ENCODE measurements at regions not wholly inside any gene's neighbourhood (a gene's known extent, or its start where the extent isn't known, plus 50 kb on each side); places are given as distances from the start of the nearest gene placed in this dataset.
A peak's percentile ranks its signal among the peaks of the same experiment; 100 is the strongest.
"Not testable (repeated sequence)": the region's sequence is repeated elsewhere in the genome, so short reads cannot be mapped to it uniquely, and the experiment has no call there.

GRCh38 chr4:25474690-25475089, 97.6 kb downstream of the ANAPC4 start:
- DNase-seq: no peak

DNA sequence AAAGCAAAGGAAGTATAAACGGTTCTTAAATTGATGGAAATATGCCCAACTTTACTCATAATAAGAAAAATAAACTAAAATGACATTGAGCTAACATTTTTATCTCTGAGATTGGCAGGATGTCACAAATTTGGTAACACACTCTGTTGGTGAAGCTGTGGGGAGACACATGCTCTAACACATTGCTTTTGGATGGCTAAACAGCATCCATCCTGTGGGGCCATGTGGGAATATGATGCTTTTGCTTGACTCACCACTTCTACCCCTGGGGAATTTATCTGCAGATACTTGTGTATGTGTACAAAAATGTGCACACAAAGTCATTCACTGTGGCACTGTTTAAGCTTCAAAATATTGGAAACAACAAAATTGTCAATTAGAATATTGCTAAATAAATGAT, 100.2 kb downstream of the ANAPC4 start:
- no peak for DNase-seq

GRCh38 chr4:25481648-25482047, 104.6 kb downstream of the ANAPC4 start:
- DNase-seq: no peak

GRCh38 chr4:25484243-25484721, 107.2 kb downstream of the ANAPC4 start:
- peak; percentile 67 for DNase-seq

- DNase-seq: no peak
These were observed 108.0 kb downstream of the ANAPC4 start for GRCh38 chr4:25485104-25485503.

DNA sequence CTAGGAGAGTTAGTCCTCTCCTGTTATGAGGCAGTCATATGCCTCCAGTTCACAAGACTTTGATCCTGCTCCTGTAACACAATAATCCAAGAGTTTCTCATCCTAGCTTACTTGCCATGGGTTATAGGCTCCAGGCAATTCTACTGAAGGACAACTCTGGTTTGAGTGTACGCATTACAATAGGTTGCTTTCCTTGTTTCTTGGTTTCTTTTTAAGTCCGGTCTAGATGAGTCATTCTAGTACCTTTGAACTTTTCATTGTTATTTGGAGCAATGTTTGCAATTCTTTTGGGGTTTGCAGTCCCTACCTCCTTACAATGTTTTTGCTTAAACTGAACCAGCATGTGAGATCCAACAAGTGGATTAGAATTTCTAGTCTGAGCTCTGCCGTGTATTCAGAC, 109.1 kb downstream of the ANAPC4 start:
- DNase-seq: no peak

GRCh38 chr4:25487155-25487554, 110.1 kb downstream of the ANAPC4 start:
- DNase-seq: no peak

GRCh38 chr4:25489253-25489797, 112.3 kb downstream of the ANAPC4 start:
- no peak for DNase-seq

DNA sequence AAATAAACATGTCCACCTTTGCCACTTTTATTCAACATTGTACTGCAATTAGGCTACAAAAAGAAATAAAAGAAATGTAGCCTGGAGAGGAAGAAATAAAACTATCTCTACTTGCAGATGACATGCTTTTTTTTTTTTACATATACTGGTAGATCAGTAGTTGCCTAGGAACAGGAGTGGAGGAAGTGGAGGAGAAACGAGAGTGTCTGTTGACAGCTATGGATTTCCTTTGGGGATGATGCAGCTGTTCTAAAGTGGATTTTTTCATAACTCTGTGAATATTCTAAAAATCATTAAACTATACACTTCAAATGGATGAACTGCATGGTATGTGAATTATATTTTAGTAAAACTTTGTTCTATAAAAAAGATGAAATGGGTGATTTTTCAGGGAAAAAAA, 116.4 kb downstream of the ANAPC4 start:
- DNase-seq: no peak

DNA sequence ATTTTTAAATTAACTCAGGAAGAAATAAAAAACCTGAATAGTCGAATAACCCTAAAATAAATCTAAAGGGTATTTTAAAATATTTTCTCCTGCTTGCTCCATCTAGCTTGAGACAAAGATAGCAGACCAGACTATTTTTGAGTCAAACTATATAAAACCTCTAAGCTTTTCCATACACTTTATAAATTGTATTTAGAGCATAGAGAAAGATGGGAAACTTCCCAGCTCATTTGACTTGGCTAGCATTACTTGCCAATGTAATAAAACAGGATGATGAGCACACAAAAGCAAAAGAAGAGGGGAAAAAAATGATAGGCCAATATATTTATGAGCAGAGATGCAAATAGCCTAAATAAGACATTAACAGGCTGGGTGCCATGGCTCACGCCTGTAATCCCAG, 117.1 kb downstream of the ANAPC4 start:
- DNase-seq: no peak

- peak; percentile 81 for DNase-seq
These were observed 123.7 kb downstream of the ANAPC4 start for GRCh38 chr4:25500626-25501316.

DNA sequence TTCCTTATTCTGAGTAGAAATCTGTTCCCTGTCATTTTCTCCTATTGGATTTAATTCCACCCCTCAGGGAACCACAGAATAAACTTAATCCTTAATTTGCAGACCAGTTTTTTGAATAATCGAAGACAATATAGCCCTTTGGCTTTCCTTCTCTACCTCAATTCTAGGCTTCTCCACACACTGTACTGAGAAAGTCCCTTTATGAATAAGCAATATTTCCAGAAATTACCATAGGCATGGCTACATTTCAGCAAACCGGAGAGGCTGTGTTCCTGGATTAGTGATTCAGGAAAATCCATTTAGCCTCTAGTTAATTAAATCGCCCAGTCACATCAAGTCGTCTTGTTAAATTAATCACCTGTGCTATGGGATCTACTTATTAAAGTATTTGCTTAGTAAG, 125.1 kb downstream of the ANAPC4 start:
- no peak for DNase-seq

- DNase-seq: no peak
These were observed 126.7 kb downstream of the ANAPC4 start for GRCh38 chr4:25503779-25504178.

GRCh38 chr4:25504932-25505636, 128.0 kb downstream of the ANAPC4 start:
- DNase-seq: no peak

DNA sequence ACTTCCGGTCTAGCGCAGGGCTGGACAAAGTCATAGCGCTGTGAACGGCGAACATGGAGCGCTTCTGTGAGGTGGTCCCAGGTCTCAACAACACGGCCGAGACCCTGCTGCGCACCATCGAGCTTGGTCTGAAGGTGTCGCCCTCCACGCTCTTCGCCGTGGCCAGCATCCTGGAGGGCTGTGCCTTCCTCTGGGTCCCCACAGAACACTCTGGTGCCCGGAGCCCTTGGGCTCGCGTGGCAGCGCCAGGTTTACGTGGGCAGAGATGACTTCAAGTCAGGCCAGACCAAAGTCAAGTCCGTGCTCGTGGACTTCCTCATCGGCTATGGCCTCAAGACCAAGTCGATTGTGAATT, 128.6 kb downstream of the ANAPC4 start:
- DNase-seq: no peak

- DNase-seq: no peak
These were observed 129.0 kb downstream of the ANAPC4 start for GRCh38 chr4:25506032-25506571.

GRCh38 chr4:25509646-25510045, 132.6 kb downstream of the ANAPC4 start:
- no peak for DNase-seq

DNA sequence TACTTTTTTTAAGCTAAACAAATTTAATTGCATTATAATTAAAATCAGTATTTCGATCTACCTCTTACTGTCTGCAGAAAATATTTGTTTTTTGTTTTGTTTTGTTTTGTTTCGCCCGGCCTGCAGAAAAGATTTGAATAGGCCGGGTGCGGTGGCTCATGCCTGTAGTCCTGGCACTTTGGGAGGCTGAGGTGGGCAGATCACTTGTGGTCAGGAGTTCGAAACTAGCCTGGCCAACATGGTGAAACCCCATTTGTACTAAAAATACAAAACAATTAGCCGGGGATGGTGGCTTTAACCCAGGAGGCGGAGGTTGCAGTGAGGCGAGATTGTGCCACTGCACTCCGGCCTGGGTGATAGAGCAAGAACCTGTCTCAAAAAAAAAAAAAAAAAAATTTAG, 134.8 kb downstream of the ANAPC4 start:
- not testable (repeated sequence) for DNase-seq

DNA sequence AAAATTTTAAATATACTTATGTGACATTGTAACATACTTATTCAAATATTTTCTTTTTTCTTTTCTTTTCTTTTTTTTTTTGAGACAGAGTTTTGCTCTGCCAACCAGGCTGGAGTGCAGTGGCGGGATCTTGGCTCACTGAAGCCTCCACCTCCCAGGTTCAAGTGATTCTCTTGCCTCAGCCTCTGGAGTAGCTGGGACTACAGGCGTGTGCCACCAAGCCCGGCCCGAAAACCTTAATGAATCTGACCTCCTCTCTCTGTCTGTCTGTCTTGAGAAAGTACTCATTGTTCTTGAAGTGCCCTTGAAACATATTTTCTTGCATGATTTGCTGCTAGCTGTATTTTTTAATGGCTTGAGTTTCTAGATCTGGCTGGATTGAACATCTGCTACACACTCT, 136.8 kb downstream of the ANAPC4 start:
- DNase-seq: no peak

DNA sequence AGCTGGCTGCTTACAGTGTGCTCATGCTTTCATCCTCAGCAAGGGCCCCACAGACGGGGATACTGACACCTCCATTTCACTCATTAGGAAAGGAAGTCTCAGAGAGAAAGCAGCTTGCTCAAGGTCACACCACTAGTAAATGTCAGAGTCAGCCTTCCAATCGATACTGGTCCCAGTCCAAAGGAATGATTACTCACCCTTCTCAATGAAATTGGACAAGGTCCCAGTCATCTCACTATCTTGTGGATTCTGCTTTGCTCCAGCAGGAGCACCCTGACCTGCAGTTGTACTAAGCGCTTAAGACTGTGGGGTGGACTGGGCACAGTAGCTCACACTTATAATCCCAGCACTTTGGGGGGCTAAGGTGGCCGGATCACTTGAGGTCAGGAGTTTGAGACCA, 132.2 kb upstream of the SLC34A2 start:
- no peak for DNase-seq

- no peak for DNase-seq
These were observed 131.0 kb upstream of the SLC34A2 start for GRCh38 chr4:25524663-25525062.

GRCh38 chr4:25525896-25526295, 129.8 kb upstream of the SLC34A2 start:
- no peak for DNase-seq

- no peak for DNase-seq
These were observed 128.6 kb upstream of the SLC34A2 start for GRCh38 chr4:25527034-25527433.

- no peak for DNase-seq
These were observed 127.3 kb upstream of the SLC34A2 start for GRCh38 chr4:25528391-25528790.
